SK-N-SH (cell line): ENCODE measurements at regions not wholly inside any gene's neighbourhood (a gene's known extent, or its start where the extent isn't known, plus 50 kb on each side); places are given as distances from the start of the nearest gene placed in this dataset.

Experiments
- CTCF ChIP-seq: fragments of 200-600 bp; sonication (generic); IDR thresholded peaks from 2 replicates; pipeline ENCODE4 v1.6.1; 2017; ENCODE audit warnings: antibody characterized with exemption, mild to moderate bottlenecking, moderate library complexity
- FOXM1 ChIP-seq: IDR thresholded peaks from 2 replicates; pipeline ENCODE4 v1.4.0; 2012; ENCODE audit warnings: low read depth, mild to moderate bottlenecking
- GABPA ChIP-seq: IDR thresholded peaks from 2 replicates; pipeline ENCODE4 v1.4.0; 2012; ENCODE audit warnings: low read depth, mild to moderate bottlenecking
- POLR2AphosphoS5 ChIP-seq: IDR thresholded peaks from 2 replicates; pipeline ENCODE4 v1.6.1; 2012; ENCODE audit warnings: low read depth, low read length
- SMC3 ChIP-seq: IDR thresholded peaks from 2 replicates; pipeline ENCODE4 v1.6.1; 2012; ENCODE audit warnings: low read depth, low read length, improper control_type of control experiment
- TAF1 ChIP-seq: IDR thresholded peaks from 2 replicates; pipeline ENCODE4 v1.6.1; 2012; ENCODE audit warnings: low read depth, mild to moderate bottlenecking, low read length, moderate library complexity, borderline replicate concordance

DNA sequence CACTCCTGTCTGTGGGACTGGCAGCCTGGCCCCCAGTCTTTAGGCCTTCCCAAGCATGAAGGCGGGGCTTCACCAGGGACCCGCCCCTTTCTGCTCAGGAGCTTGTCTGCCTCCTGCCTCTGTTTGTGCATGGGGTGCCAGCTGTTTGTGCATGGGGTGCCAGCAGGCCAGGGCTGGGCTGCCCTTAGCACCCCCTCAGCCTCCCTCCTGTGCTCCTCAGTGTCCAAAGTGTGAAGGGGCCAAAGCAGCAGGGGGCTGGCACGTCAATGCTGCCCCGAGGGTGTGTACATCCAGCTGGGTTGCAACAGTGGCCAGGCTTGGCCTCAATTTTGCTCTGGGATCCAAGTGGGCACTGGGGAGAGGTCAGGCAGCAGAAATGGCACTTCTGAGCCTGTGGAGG lies 298.0 kb upstream of the GALNT5 start:
- TF ChIP-seq CTCF (no peak), TAF1 (no peak), SMC3 (no peak), POLR2AphosphoS5 (no peak), GABPA (no peak), FOXM1 (no peak)
